DOHH2 (cell line): ENCODE measurements at regions not wholly inside any gene's neighbourhood (a gene's known extent, or its start where the extent isn't known, plus 50 kb on each side); places are given as distances from the start of the nearest gene placed in this dataset.

ENCODE experiments used
- CTCF ChIP-seq: fragments of 200-600 bp; sonication (generic); IDR thresholded peaks from one replicate; pipeline ENCODE4 v1.5.1; 2014; ENCODE audit warnings: antibody characterized with exemption, mild to moderate bottlenecking, low read depth, low read length; ENCODE audit not compliant: poor library complexity, severe bottlenecking
- EZH2phosphoT487 ChIP-seq: fragments of 200-600 bp; sonication (generic); IDR thresholded peaks from 2 replicates; pipeline ENCODE4 v1.6.1; 2017; ENCODE audit warnings: borderline replicate concordance, mild to moderate bottlenecking, antibody characterized with exemption, low read length, moderate library complexity, mixed read lengths

- TF ChIP-seq CTCF (no peak), EZH2phosphoT487 (no peak)
Measured at GRCh38 chr15:81481346-81481745, 107.3 kb upstream of the TMC3 start.
